SK-N-SH (cell line): ENCODE measurements at regions not wholly inside any gene's neighbourhood (a gene's known extent, or its start where the extent isn't known, plus 50 kb on each side); places are given as distances from the start of the nearest gene placed in this dataset.

Experiments
- CTCF ChIA-PET: fragments of 300-600, 350-600 bp; formaldehyde crosslinking; extraction: SDS; loops from one replicate; lab custom pipeline; 2021; lab: Yijun Ruan, JAX
- POLR2A ChIA-PET: fragments of 350-600 bp; sonication (Branson Sonifier 250); formaldehyde crosslinking; extraction: SDS; loops from one replicate; lab custom pipeline; 2020; ENCODE audit warnings: antibody characterized with exemption, inconsistent platforms; lab: Yijun Ruan, JAX
- DNase-seq: peaks from one replicate; pipeline ENCODE4 v3.0.0; 2012
- H2AFZ ChIP-seq: fragments of 200-600 bp; sonication (generic); 2 replicates; pipeline ENCODE4 v1.8.1; 2016; ENCODE audit warnings: antibody characterized with exemption, mild to moderate bottlenecking, low read depth
- H3F3A ChIP-seq: fragments of 200-600 bp; sonication (generic); replicated peaks from 2 replicates; pipeline ENCODE3; 2016; ENCODE audit warnings: antibody characterized with exemption, mild to moderate bottlenecking; ENCODE audit not compliant: insufficient read depth
- H3K27ac ChIP-seq, 2 experiments: fragments of 200-500 bp in 1 of 2; fragments of 200-600 bp in 1 of 2; sonication (Bioruptor generic) in 1 of 2; sonication (generic), shearing (Covaris generic) in 1 of 2; 2 replicates each; pipeline versions ENCODE4 v1.5.1 to v1.6.1; 2014 to 2016; ENCODE audit warnings: low read depth in 2 of 2, inconsistent platforms in 1 of 2, low read length in 1 of 2, mild to moderate bottlenecking in 1 of 2, mixed read lengths in 1 of 2
- H3K27me3 ChIP-seq: fragments of 200-600 bp; sonication (generic), shearing (Covaris generic); 2 replicates; pipeline ENCODE4 v1.6.1; 2016; ENCODE audit warnings: mixed run types; ENCODE audit not compliant: insufficient read depth
- H3K36me3 ChIP-seq, 2 experiments: fragments of 200-500 bp in 1 of 2; fragments of 200-600 bp in 1 of 2; sonication (Bioruptor generic) in 1 of 2; sonication (generic) in 1 of 2; replicated peaks in 1 of 2; 2 replicates each; pipeline versions ENCODE3 to v1.5.1; 2014 to 2016; ENCODE audit warnings: low read length in 1 of 2, mild to moderate bottlenecking in 1 of 2; ENCODE audit not compliant: insufficient read depth in 2 of 2, control insufficient read depth in 1 of 2
- H3K4me1 ChIP-seq, 2 experiments: fragments of 200-500 bp in 1 of 2; fragments of 200-600 bp in 1 of 2; sonication (Bioruptor generic) in 1 of 2; sonication (generic), shearing (Covaris generic) in 1 of 2; 2 replicates each; pipeline versions ENCODE4 v1.5.1 to v1.6.1; 2014 to 2016; ENCODE audit warnings: low read depth in 1 of 2, low read length in 1 of 2, mixed run types in 1 of 2; ENCODE audit not compliant: insufficient read depth in 2 of 2, control insufficient read depth in 1 of 2
- H3K4me2 ChIP-seq: fragments of 200-600 bp; sonication (generic), shearing (Covaris generic); 2 replicates; pipeline ENCODE4 v1.6.1; 2017; ENCODE audit warnings: mixed run types
- H3K4me3 ChIP-seq, 2 experiments: fragments of 200-500 bp in 1 of 2; fragments of 200-600 bp in 1 of 2; sonication (Bioruptor generic) in 1 of 2; sonication (generic), shearing (Covaris generic) in 1 of 2; 2 replicates each; pipeline versions ENCODE4 v1.5.1 to v1.8.1; 2014 to 2016; ENCODE audit warnings: low read depth in 2 of 2, inconsistent platforms in 1 of 2, low read length in 1 of 2, mild to moderate bottlenecking in 1 of 2, mixed read lengths in 1 of 2, moderate library complexity in 1 of 2
- H3K79me2 ChIP-seq: fragments of 200-600 bp; sonication (generic); 2 replicates; pipeline ENCODE4 v1.8.1; 2017; ENCODE audit warnings: mild to moderate bottlenecking; ENCODE audit not compliant: insufficient read depth
- H3K9ac ChIP-seq: fragments of 200-600 bp; sonication (generic); 2 replicates; pipeline ENCODE4 v1.6.1; 2017; ENCODE audit warnings: mixed run types
- H3K9me2 ChIP-seq: fragments of 200-600 bp; sonication (generic); 2 replicates; pipeline ENCODE4 v1.6.1; 2017; ENCODE audit warnings: mixed run types
- H3K9me3 ChIP-seq: fragments of 200-600 bp; sonication (generic); 2 replicates; pipeline ENCODE4 v1.6.1; 2017; ENCODE audit warnings: mixed run types, mild to moderate bottlenecking, moderate library complexity
- H4K20me1 ChIP-seq: fragments of 200-600 bp; sonication (generic); 2 replicates; pipeline ENCODE4 v1.6.1; 2017; ENCODE audit warnings: mild to moderate bottlenecking, mixed run types; ENCODE audit not compliant: insufficient read depth
- ELF1 ChIP-seq: IDR thresholded peaks from 2 replicates; pipeline ENCODE4 v1.4.0; 2012
- EP300 ChIP-seq, 2 experiments: IDR thresholded peaks; 2 replicates each; pipeline versions ENCODE4 v1.4.0 to v1.6.1; 2012; ENCODE audit warnings: borderline replicate concordance in 1 of 2, low read depth in 1 of 2, low read length in 1 of 2
- EZH2phosphoT487 ChIP-seq: fragments of 200-600 bp; sonication (generic); IDR thresholded peaks from 2 replicates; pipeline ENCODE4 v1.6.1; 2017; ENCODE audit warnings: low read depth, mixed run types, mild to moderate bottlenecking, antibody characterized with exemption, moderate library complexity, borderline replicate concordance
- FOXJ3 ChIP-seq: sonication (generic); formaldehyde crosslinking; IDR thresholded peaks from 2 replicates; pipeline ENCODE4 v1.5.1; 2020; ENCODE audit warnings: mild to moderate bottlenecking, missing genetic modification reagents
- FOXM1 ChIP-seq: IDR thresholded peaks from 2 replicates; pipeline ENCODE4 v1.4.0; 2012; ENCODE audit warnings: low read depth, mild to moderate bottlenecking
- GATA2 ChIP-seq: sonication (generic); formaldehyde crosslinking; IDR thresholded peaks from 2 replicates; pipeline ENCODE4 v1.5.0; 2020; ENCODE audit warnings: mild to moderate bottlenecking, missing genetic modification reagents
- MEF2A ChIP-seq: IDR thresholded peaks from 2 replicates; pipeline ENCODE4 v1.4.0; 2012; ENCODE audit warnings: low read depth, borderline replicate concordance
- NFIC ChIP-seq: IDR thresholded peaks from 2 replicates; pipeline ENCODE4 v1.4.0; 2012; ENCODE audit warnings: borderline replicate concordance
- RCOR1 ChIP-seq: fragments of 150-350 bp; IDR thresholded peaks from 2 replicates; pipeline ENCODE4 v1.6.1; 2017; ENCODE audit warnings: antibody characterized with exemption, low read length
- REST ChIP-seq: IDR thresholded peaks from 2 replicates; pipeline ENCODE4 v1.6.1; 2012; ENCODE audit warnings: mild to moderate bottlenecking, low read depth, low read length, moderate library complexity
- RFX5 ChIP-seq: IDR thresholded peaks from 2 replicates; pipeline ENCODE4 v1.6.1; 2012; ENCODE audit warnings: mild to moderate bottlenecking, improper control_type of control experiment, low read length
- SIN3A ChIP-seq: IDR thresholded peaks from 2 replicates; pipeline ENCODE4 v1.6.1; 2012; ENCODE audit warnings: low read depth, mild to moderate bottlenecking, low read length, moderate library complexity, borderline replicate concordance
- SMC3 ChIP-seq: IDR thresholded peaks from 2 replicates; pipeline ENCODE4 v1.6.1; 2012; ENCODE audit warnings: low read depth, low read length, improper control_type of control experiment
- TCF12 ChIP-seq: IDR thresholded peaks from 2 replicates; pipeline ENCODE4 v1.4.0; 2012
- TEAD4 ChIP-seq: IDR thresholded peaks from 2 replicates; pipeline ENCODE4 v1.4.0; 2012; ENCODE audit warnings: mild to moderate bottlenecking, borderline replicate concordance; ENCODE audit not compliant: insufficient read depth
- USF2 ChIP-seq: fragments of 150-350 bp; IDR thresholded peaks from 2 replicates; pipeline ENCODE4 v1.6.1; 2017; ENCODE audit warnings: antibody characterized with exemption, low read length, low read depth, borderline replicate concordance
- WGBS: methylation state at CpG from one replicate; pipeline ENCODE4 v1.1.6; 2017; ENCODE audit warnings: low lambda C conversion rate; 5-methylcytosine and 5-hydroxymethylcytosine counted together
- TF ChIP-seq, protein P1 (sequence below): fragments of 150-350 bp; IDR thresholded peaks from 2 replicates; pipeline ENCODE4 v1.6.1; 2016; ENCODE audit warnings: mild to moderate bottlenecking, low read depth, low read length
- TF ChIP-seq, protein P2 (sequence below): IDR thresholded peaks from 2 replicates; pipeline ENCODE4 v1.4.0; 2012; ENCODE audit warnings: low read depth, borderline replicate concordance
- TF ChIP-seq, protein P3 (sequence below): fragments of 200-600 bp; sonication (generic); IDR thresholded peaks from 2 replicates; pipeline ENCODE4 v1.6.1; 2017; ENCODE audit warnings: antibody characterized with exemption, mild to moderate bottlenecking, moderate library complexity

DNA sequence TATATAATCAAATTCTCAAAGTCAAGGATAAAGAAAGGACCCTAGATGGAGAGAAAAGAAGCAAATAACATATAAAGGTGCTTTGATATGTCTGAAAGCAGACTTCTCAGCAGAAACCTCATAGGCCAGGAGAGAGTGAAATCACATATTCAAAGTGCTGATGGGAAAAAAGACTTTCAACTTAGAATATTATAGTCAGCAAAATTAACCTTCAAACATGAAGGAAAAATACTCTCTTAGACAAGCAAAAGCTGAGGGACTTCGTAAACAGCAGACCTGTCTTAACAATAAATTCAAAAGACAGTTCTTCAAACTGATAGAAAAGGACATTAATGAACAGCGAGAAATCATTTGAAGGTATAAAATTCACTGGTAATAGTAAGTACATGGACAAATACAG is 107.2 kb upstream of the KCNH7 start:
- Histone ChIP-seq H3K4me2 (no peak overlapping the region), H3K27ac (no peak overlapping the region), H3K27me3 (no peaks in the 10 kb centered on the region), H2AFZ (no peak overlapping the region), H3K4me3 (no peak overlapping the region), H3K4me1 (no peaks in the 10 kb centered on the region), H4K20me1 (no peaks in the 10 kb centered on the region), H3K9me2 (no peaks in the 10 kb centered on the region), H3F3A (no peaks in the 10 kb centered on the region), H3K9ac (no peak overlapping the region), H3K36me3 (no peaks in the 10 kb centered on the region), H3K79me2 (no peaks in the 10 kb centered on the region), H3K9me3 (no peaks in the 10 kb centered on the region)
- WGBS: 9% methylated on average over 2 of the region's 2 CpGs
- CTCF ChIA-PET: no interaction called here
- TF ChIP-seq SMC3 (no peak), TCF12 (no peak), EZH2phosphoT487 (no peak), TEAD4 (no peak), EP300 (IDR thresholded peaks at IDR 0.05; ENCODE audit: borderline replicate concordance in 1 of 2, low read depth in 1 of 2, low read length in 1 of 2) (no peak), NFIC (no peak), RCOR1 (no peak), ELF1 (no peak), SIN3A (no peak), GATA2 (CRISPR knock-in tag) (no peak), REST (no peak), FOXJ3 (no peak), USF2 (no peak), RFX5 (no peak), FOXM1 (no peak), MEF2A (no peak)
- TF ChIP-seq, protein P1, sequence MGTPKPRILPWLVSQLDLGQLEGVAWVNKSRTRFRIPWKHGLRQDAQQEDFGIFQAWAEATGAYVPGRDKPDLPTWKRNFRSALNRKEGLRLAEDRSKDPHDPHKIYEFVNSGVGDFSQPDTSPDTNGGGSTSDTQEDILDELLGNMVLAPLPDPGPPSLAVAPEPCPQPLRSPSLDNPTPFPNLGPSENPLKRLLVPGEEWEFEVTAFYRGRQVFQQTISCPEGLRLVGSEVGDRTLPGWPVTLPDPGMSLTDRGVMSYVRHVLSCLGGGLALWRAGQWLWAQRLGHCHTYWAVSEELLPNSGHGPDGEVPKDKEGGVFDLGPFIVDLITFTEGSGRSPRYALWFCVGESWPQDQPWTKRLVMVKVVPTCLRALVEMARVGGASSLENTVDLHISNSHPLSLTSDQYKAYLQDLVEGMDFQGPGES: no peak
- TF ChIP-seq, protein P2, sequence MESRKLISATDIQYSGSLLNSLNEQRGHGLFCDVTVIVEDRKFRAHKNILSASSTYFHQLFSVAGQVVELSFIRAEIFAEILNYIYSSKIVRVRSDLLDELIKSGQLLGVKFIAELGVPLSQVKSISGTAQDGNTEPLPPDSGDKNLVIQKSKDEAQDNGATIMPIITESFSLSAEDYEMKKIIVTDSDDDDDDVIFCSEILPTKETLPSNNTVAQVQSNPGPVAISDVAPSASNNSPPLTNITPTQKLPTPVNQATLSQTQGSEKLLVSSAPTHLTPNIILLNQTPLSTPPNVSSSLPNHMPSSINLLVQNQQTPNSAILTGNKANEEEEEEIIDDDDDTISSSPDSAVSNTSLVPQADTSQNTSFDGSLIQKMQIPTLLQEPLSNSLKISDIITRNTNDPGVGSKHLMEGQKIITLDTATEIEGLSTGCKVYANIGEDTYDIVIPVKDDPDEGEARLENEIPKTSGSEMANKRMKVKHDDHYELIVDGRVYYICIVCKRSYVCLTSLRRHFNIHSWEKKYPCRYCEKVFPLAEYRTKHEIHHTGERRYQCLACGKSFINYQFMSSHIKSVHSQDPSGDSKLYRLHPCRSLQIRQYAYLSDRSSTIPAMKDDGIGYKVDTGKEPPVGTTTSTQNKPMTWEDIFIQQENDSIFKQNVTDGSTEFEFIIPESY: no peak
- TF ChIP-seq, protein P3, sequence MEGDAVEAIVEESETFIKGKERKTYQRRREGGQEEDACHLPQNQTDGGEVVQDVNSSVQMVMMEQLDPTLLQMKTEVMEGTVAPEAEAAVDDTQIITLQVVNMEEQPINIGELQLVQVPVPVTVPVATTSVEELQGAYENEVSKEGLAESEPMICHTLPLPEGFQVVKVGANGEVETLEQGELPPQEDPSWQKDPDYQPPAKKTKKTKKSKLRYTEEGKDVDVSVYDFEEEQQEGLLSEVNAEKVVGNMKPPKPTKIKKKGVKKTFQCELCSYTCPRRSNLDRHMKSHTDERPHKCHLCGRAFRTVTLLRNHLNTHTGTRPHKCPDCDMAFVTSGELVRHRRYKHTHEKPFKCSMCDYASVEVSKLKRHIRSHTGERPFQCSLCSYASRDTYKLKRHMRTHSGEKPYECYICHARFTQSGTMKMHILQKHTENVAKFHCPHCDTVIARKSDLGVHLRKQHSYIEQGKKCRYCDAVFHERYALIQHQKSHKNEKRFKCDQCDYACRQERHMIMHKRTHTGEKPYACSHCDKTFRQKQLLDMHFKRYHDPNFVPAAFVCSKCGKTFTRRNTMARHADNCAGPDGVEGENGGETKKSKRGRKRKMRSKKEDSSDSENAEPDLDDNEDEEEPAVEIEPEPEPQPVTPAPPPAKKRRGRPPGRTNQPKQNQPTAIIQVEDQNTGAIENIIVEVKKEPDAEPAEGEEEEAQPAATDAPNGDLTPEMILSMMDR: no peak
- POLR2A ChIA-PET: no interaction called here
- no peak for DNase-seq
